LNCaP clone FGC (cell line): ENCODE measurements at regions not wholly inside any gene's neighbourhood (a gene's known extent, or its start where the extent isn't known, plus 50 kb on each side); places are given as distances from the start of the nearest gene placed in this dataset.
"Not testable (repeated sequence)": the region's sequence is repeated elsewhere in the genome, so short reads cannot be mapped to it uniquely, and the experiment has no call there.

ENCODE experiments used
- DNase-seq: peaks from one replicate; pipeline ENCODE4 v3.0.0-alpha.2; 2011; ENCODE audit warnings: low read depth
- H3K4me3 ChIP-seq: 2 replicates; pipeline ENCODE4 v1.5.1; 2011; ENCODE audit warnings: mild to moderate bottlenecking, low read depth, low read length, control low read depth

GRCh38 chr9:39775570-39775969, 420.1 kb downstream of the SPATA31A1 start:
- not testable (repeated sequence) for DNase-seq, H3K4me3 ChIP-seq

- H3K4me3 ChIP-seq = peak overlapping the region; percentile 34; the same call in 1 of the 2 replicates
- DNase-seq = not testable (repeated sequence)
Measured at GRCh38 chr9:39791356-39791755, 435.9 kb downstream of the SPATA31A1 start.

DNA sequence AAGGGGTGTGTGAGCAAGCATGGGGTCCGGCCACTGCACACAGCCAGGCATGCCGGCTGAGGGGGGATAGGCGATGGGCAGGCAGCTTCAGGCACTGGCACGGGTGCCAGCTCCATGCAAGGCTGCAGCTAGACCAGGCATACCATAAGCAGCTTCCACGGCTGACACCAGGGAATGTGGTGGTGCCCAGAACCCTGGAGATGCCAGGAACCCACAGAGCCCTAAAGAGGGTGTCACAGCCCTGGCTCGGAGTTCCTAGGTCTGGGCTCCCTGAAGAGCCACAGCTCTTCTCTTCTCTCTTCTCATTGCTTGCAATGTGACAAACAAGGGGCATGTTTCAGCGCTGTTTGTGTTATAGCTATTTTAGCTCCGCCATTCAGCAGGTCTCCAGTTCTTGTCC, 442.5 kb downstream of the SPATA31A1 start:
- not testable (repeated sequence) for DNase-seq, H3K4me3 ChIP-seq

- DNase-seq, H3K4me3 ChIP-seq: not testable (repeated sequence)
Measured at GRCh38 chr9:39799252-39799651, 443.8 kb downstream of the SPATA31A1 start.

DNA sequence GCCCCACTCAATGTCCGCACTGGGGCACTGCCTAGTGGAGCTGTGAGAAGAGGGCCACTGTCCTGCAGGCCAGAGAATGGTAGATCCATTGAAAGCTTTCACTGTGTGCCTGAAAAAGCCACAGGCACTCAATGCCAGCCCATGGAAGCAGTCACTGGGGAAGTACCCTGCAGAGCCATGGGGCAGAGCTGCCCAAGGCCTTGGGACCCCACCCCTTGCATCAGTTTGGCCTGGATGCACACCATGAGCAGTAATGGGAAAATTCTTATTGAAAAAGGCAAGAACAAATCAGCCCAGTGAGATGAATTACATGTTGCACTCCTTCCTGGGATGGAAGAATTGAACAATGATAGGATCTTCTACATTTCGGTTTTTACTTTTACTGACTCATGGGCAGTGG, 447.1 kb downstream of the SPATA31A1 start:
- H3K4me3 ChIP-seq = not testable (repeated sequence)

GRCh38 chr9:39809401-39810226, 454.1 kb downstream of the SPATA31A1 start:
- peak overlapping the region; percentile 61 for H3K4me3 ChIP-seq
- DNase-seq = peak; percentile 32

More for the DNA sequence above, 447.1 kb downstream of the SPATA31A1 start:
- not testable (repeated sequence) for DNase-seq

DNA sequence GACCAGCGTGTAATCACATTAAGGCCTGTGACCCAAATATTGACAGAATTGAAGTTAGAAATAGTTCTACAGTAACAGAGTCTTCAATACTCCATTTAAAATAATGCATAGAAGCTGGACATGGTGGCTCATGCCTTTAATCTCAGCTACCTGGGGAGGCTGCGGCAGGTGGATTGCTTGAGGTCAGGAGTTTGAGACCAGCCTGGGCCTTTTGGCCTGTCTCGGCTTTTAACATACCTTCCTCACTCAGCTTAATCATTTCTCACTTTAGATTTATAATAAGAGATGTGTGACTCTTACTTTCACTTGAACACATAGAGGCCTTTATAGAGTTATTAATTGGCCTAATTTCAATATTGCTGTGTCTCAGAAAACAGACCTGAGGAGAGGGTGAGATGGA, 454.9 kb downstream of the SPATA31A1 start:
- H3K4me3 ChIP-seq, DNase-seq: not testable (repeated sequence)

GRCh38 chr9:39811615-39812014, 456.1 kb downstream of the SPATA31A1 start:
- not testable (repeated sequence) for DNase-seq, H3K4me3 ChIP-seq

DNA sequence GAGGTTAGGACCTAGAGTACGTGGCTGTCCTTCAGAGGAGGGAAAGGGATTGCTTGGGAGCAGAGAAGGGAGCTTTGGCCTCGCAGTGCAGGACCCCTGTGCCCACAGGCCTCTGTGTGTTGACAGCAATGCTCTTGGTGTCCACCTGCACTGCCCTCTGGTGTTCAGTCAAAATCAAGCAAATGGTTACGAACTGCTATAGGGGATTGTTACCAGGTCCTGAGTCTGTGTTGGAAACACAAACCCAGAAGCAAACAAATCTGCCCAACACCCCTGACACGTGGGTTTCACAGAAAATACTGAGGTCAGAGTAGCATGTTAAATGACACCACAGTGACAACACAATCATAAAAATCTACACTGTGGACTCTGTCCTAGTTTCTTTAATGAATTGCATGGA, 473.0 kb downstream of the SPATA31A1 start:
- not testable (repeated sequence) for DNase-seq

More for the DNA sequence above, 473.0 kb downstream of the SPATA31A1 start:
- H3K4me3 ChIP-seq = not testable (repeated sequence)
